ENCODE measurements at regions not wholly inside any gene's neighbourhood (a gene's known extent, or its start where the extent isn't known, plus 50 kb on each side); places are given as distances from the start of the nearest gene placed in this dataset.

- intact Hi-C loops (cut with DNase I), result no loop called here
- TF ChIP-seq CTCF (IDR thresholded peaks at IDR 0.05), result no peak
- no peak for TF ChIP-seq POLR2A (IDR thresholded peaks at IDR 0.05)
- H3K4me1 ChIP-seq, result no peaks in the 10 kb centered on the region
- H3K9me3 ChIP-seq, result no peaks in the 10 kb centered on the region
- H3K4me3 ChIP-seq (replicated peaks in 1 of 3), result no peak overlapping the region
- no peaks in the 10 kb centered on the region for H3K36me3 ChIP-seq
- no peaks in the 10 kb centered on the region for H3K27me3 ChIP-seq
- no peak overlapping the region for H3K27ac ChIP-seq
- 93 to 94% methylated on average over 6 of the region's 6 CpGs for WGBS, 2 donors
- DNase-seq, result no peak
These were observed 138.3 kb upstream of the AKIRIN2 start for GRCh38 chr6:87840324-87840723.

DNA sequence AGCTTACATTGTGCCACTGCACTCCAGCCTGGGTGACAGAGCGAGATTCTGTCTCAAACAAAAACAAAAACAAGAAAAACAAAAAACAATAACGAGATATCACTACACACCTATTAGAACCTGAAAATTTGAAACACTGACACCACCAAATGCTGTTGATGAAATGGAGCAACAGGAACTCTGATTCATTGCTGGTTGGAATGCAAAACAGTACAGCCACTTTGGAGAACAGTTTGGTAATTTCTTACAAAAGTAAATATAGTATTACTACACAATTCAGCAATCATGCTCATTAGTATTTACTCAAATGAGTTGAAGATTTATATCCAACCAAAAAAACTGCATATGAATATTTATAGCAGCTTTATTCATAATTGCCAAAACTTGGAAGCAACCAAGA, 135.8 kb upstream of the AKIRIN2 start:
- Histone ChIP-seq H3K4me1 (no peaks in the 10 kb centered on the region), H3K27ac (no peak overlapping the region), H3K4me3 (replicated peaks in 1 of 3) (no peak overlapping the region), H3K27me3 (no peaks in the 10 kb centered on the region), H3K9me3 (no peaks in the 10 kb centered on the region), H3K36me3 (no peaks in the 10 kb centered on the region)
- 44 to 73% methylated on average over 2 of the region's 2 CpGs for WGBS, 2 donors
- no peak for DNase-seq
- TF ChIP-seq POLR2A (IDR thresholded peaks at IDR 0.05) (no peak), CTCF (IDR thresholded peaks at IDR 0.05) (no peak)
- intact Hi-C loops (cut with DNase I), result no loop called here

GRCh38 chr6:87837444-87837843, 135.4 kb upstream of the AKIRIN2 start:
- Histone ChIP-seq H3K36me3 (no peaks in the 10 kb centered on the region), H3K4me3 (replicated peaks in 1 of 3) (no peak overlapping the region), H3K27me3 (no peaks in the 10 kb centered on the region), H3K9me3 (no peaks in the 10 kb centered on the region), H3K27ac (no peak overlapping the region), H3K4me1 (peaks cover 0 to 2% of the 10 kb centered on the region in 2 donors)
- intact Hi-C loops (cut with DNase I), result no loop called here
- 90 to 93% methylated on average over 3 of the region's 3 CpGs for WGBS, 2 donors
- TF ChIP-seq CTCF (IDR thresholded peaks at IDR 0.05), result no peak
- no peak for TF ChIP-seq POLR2A (IDR thresholded peaks at IDR 0.05)
- DNase-seq, result no peak

- DNase-seq, result no peak
- H3K36me3 ChIP-seq, result no peaks in the 10 kb centered on the region
- H3K4me1 ChIP-seq, result peaks cover 0 to 4% of the 10 kb centered on the region in 2 donors
- H3K4me3 ChIP-seq (replicated peaks in 1 of 3), result peak overlapping the region in 1 of 3 donors; percentile 65
- TF ChIP-seq POLR2A (IDR thresholded peaks at IDR 0.05) (no peak), CTCF (IDR thresholded peaks at IDR 0.05) (peak in 3 of 6 experiments; percentile 38 to 51 (median 48))
- H3K9me3 ChIP-seq, result no peaks in the 10 kb centered on the region
- no peaks in the 10 kb centered on the region for H3K27me3 ChIP-seq
- 9 to 12% methylated on average over 6 of the region's 6 CpGs for WGBS, 2 donors
- peak overlapping the region in 2 of 3 donors; percentile 41 to 65 for H3K27ac ChIP-seq
- intact Hi-C loops (cut with DNase I), result no loop called here
These were observed 130.2 kb upstream of the AKIRIN2 start for GRCh38 chr6:87832025-87832825.

GRCh38 chr6:87830907-87831306, 128.9 kb upstream of the AKIRIN2 start:
- H3K36me3 ChIP-seq, result no peaks in the 10 kb centered on the region
- H3K4me3 ChIP-seq (replicated peaks in 1 of 3), result no peak overlapping the region
- WGBS, 2 donors, result 89 to 93% methylated on average over 4 of the region's 4 CpGs
- H3K4me1 ChIP-seq, result peaks cover 0 to 4% of the 10 kb centered on the region in 2 donors
- H3K9me3 ChIP-seq, result no peaks in the 10 kb centered on the region
- no peak for DNase-seq
- TF ChIP-seq CTCF (IDR thresholded peaks at IDR 0.05), result no peak
- intact Hi-C loops (cut with DNase I), result no loop called here
- H3K27me3 ChIP-seq, result no peaks in the 10 kb centered on the region
- H3K27ac ChIP-seq, result no peak overlapping the region

All from thyroid gland (tissue), 4 donors.